ENCODE measurements at regions not wholly inside any gene's neighbourhood (a gene's known extent, or its start where the extent isn't known, plus 50 kb on each side); places are given as distances from the start of the nearest gene placed in this dataset.

GRCh38 chr18:51287818-51288508 is 90.5 kb upstream of the MEX3C start (continued):
- no peak for TF ChIP-seq TSHZ2 (CRISPR knock-in tag; IDR thresholded peaks at IDR 0.05)
- TF ChIP-seq CREB5 (CRISPR knock-in tag; IDR thresholded peaks at IDR 0.05; ENCODE audit: low read depth): no peak
- no peak for TF ChIP-seq ZNF8 (CRISPR knock-in tag; IDR thresholded peaks at IDR 0.05)
- TF ChIP-seq PPARA (CRISPR knock-in tag; IDR thresholded peaks at IDR 0.05; ENCODE audit: borderline replicate concordance): no peak
- TF ChIP-seq RARB (CRISPR knock-in tag; IDR thresholded peaks at IDR 0.05): no peak

- no peak for TF ChIP-seq GLIS3 (CRISPR knock-in tag; IDR thresholded peaks at IDR 0.05)
- no peak for ATAC-seq
Measured at GRCh38 chr18:51288582-51288981, 91.1 kb upstream of the MEX3C start.

GRCh38 chr18:51290860-51291259 is 93.4 kb upstream of the MEX3C start:
- no peak for TF ChIP-seq ESRRG (CRISPR knock-in tag; IDR thresholded peaks at IDR 0.05)
- TF ChIP-seq ISL1 (CRISPR knock-in tag; IDR thresholded peaks at IDR 0.05): 0 out of 2 replicates have a peak, but pooled peaks have one; percentile 7
- no peak for ATAC-seq

- TF ChIP-seq OSR1 (CRISPR knock-in tag; IDR thresholded peaks at IDR 0.05): no peak
- no peak for TF ChIP-seq TCF4 (CRISPR knock-in tag; IDR thresholded peaks at IDR 0.05; ENCODE audit: borderline replicate concordance)
- no peak for TF ChIP-seq GLIS3 (CRISPR knock-in tag; IDR thresholded peaks at IDR 0.05)
- TF ChIP-seq ZC3H10 (CRISPR knock-in tag; IDR thresholded peaks at IDR 0.05): no peak
- TF ChIP-seq CSDC2 (CRISPR knock-in tag; IDR thresholded peaks at IDR 0.05): no peak
- no peak for TF ChIP-seq ZNF8 (CRISPR knock-in tag; IDR thresholded peaks at IDR 0.05)
- TF ChIP-seq CREB5 (CRISPR knock-in tag; IDR thresholded peaks at IDR 0.05; ENCODE audit: low read depth): no peak
- no peak for TF ChIP-seq PATZ1 (CRISPR knock-in tag; IDR thresholded peaks at IDR 0.05; ENCODE audit: borderline replicate concordance)
- TF ChIP-seq ESRRG (CRISPR knock-in tag; IDR thresholded peaks at IDR 0.05): no peak
- no peak for TF ChIP-seq SNAI2 (CRISPR knock-in tag; IDR thresholded peaks at IDR 0.05)
- TF ChIP-seq RARB (CRISPR knock-in tag; IDR thresholded peaks at IDR 0.05): no peak
- TF ChIP-seq TSHZ2 (CRISPR knock-in tag; IDR thresholded peaks at IDR 0.05): no peak
- no peak for TF ChIP-seq BACH2 (CRISPR knock-in tag; IDR thresholded peaks at IDR 0.05; ENCODE audit: borderline replicate concordance)
- no peak for TF ChIP-seq ARNTL (CRISPR knock-in tag; IDR thresholded peaks at IDR 0.05; ENCODE audit: borderline replicate concordance, low read depth)
- TF ChIP-seq ISL1 (CRISPR knock-in tag; IDR thresholded peaks at IDR 0.05): no peak
- TF ChIP-seq PPARA (CRISPR knock-in tag; IDR thresholded peaks at IDR 0.05; ENCODE audit: borderline replicate concordance): no peak
- no peak for TF ChIP-seq POU6F1 (CRISPR knock-in tag; IDR thresholded peaks at IDR 0.05; ENCODE audit: borderline replicate concordance, low read depth)
Measured at GRCh38 chr18:51300912-51301311, 103.4 kb upstream of the MEX3C start.

More at GRCh38 chr18:51300912-51301311, 103.4 kb upstream of the MEX3C start:
- ATAC-seq: no peak

Measured in SK-N-SH treated with all-trans-retinoic acid at 6 μM for 48 hours (cell line).